Transverse colon (tissue), 4 donors: ENCODE measurements at regions not wholly inside any gene's neighbourhood (a gene's known extent, or its start where the extent isn't known, plus 50 kb on each side); places are given as distances from the start of the nearest gene placed in this dataset.

ENCODE experiments used
- DNase-seq: peaks from one replicate; pipeline ENCODE4 v3.0.0-alpha.2; 2019
- H3K27ac ChIP-seq, 4 donors: fragments of 200-600 bp; sonication (generic); 2 replicates each; pipeline ENCODE4 v1.5.1; 2016 to 2018; ENCODE audit warnings: inconsistent platforms in 4 of 4
- H3K27me3 ChIP-seq: fragments of 200-600 bp; sonication (generic); 2 replicates; pipeline ENCODE4 v1.5.1; 2017; ENCODE audit warnings: inconsistent platforms
- H3K36me3 ChIP-seq, 4 donors: fragments of 200-600 bp; sonication (generic); 2 replicates each; pipeline ENCODE4 v1.5.1; 2017 to 2019; ENCODE audit warnings: inconsistent platforms in 4 of 4
- H3K4me1 ChIP-seq, 4 donors: fragments of 200-600 bp; sonication (generic); 2 replicates each; pipeline ENCODE4 v1.5.1; 2017 to 2020; ENCODE audit warnings: inconsistent platforms in 4 of 4
- H3K4me3 ChIP-seq, 4 donors: fragments of 200-600 bp; sonication (generic); 1 replicate in 1 of 4; 2 replicates in 3 of 4; pipeline versions ENCODE4 v1.5.1 to v1.6.1; 2017 to 2019; ENCODE audit warnings: inconsistent platforms in 4 of 4
- H3K9me3 ChIP-seq, 2 donors: fragments of 200-600 bp; sonication (generic); 2 replicates each; pipeline ENCODE4 v1.5.1; 2017 to 2019; ENCODE audit warnings: inconsistent platforms in 2 of 2
- CTCF ChIP-seq, 5 experiments: fragments of 200-600 bp in 3 of 5; fragments of 450-650 bp in 2 of 5; sonication (generic) in 3 of 5; IDR thresholded peaks; 1 replicate in 2 of 5; 2 replicates in 3 of 5; pipeline ENCODE4 v1.5.1; 2016 to 2017; ENCODE audit warnings: antibody characterized with exemption in 5 of 5, inconsistent platforms in 3 of 5, mild to moderate bottlenecking in 2 of 5, moderate library complexity in 1 of 5
- EP300 ChIP-seq: sonication (generic); formaldehyde crosslinking; IDR thresholded peaks from one replicate; pipeline ENCODE4 v1.6.1; 2017; ENCODE audit warnings: antibody characterized with exemption, low read depth
- POLR2A ChIP-seq: fragments of 450-650 bp; IDR thresholded peaks from one replicate; pipeline ENCODE4 v1.6.1; 2016; ENCODE audit warnings: antibody characterized with exemption, mild to moderate bottlenecking, moderate library complexity
- POLR2AphosphoS5 ChIP-seq, 3 donors: sonication (generic); formaldehyde crosslinking; IDR thresholded peaks; one replicate each; pipeline ENCODE4 v1.6.1; 2016; ENCODE audit warnings: antibody characterized with exemption in 3 of 3
- WGBS, 2 donors: methylation state at CpG; one replicate each; pipeline ENCODE4 v1.1.5; 2018; ENCODE audit warnings: low coverage in 1 of 2; 5-methylcytosine and 5-hydroxymethylcytosine counted together
- in situ Hi-C, 4 donors: fragments of 200-750 bp; cut with MboI; loops; one replicate each; pipeline versions ENCODE4 v1.15.0 to v1.15.1; 2017; ENCODE audit warnings: low sequenced_read_pairs in 3 of 4, low pct_ligation_motif_present in 1 of 4, low pct_unique_long_range_greater_than_20kb in 1 of 4
- intact Hi-C: fragments of 100-400 bp; cut with DNase I; formaldehyde crosslinking; loops from one replicate; pipeline ENCODE4 v1.15.1; 2023; ENCODE audit warnings: low total_unique reads

- DNase-seq, result peak; percentile 44
- Histone ChIP-seq H3K4me1 (no peaks in the 10 kb centered on the region), H3K27ac (no peak overlapping the region), H3K27me3 (no peaks in the 10 kb centered on the region), H3K4me3 (no peak overlapping the region), H3K36me3 (no peaks in the 10 kb centered on the region), H3K9me3 (no peaks in the 10 kb centered on the region)
- WGBS, 2 donors, result 23 to 33% methylated on average over 3 of the region's 3 CpGs
- intact Hi-C loops, result no loop called here
- in situ Hi-C loops, result no loop called here
- TF ChIP-seq POLR2AphosphoS5 (IDR thresholded peaks at IDR 0.05) (no peak), EP300 (no peak), CTCF (IDR thresholded peaks at IDR 0.05) (peak; percentile 26 to 55 (median 45))
These were observed 143.6 kb downstream of the SLIT2 start for GRCh38 chr4:20395160-20395773.

- no peaks in the 10 kb centered on the region for H3K36me3 ChIP-seq
- WGBS, 2 donors, result 58 to 59% methylated on average over 2 of the region's 2 CpGs
- H3K4me1 ChIP-seq, result peaks cover 0 to 3% (median 0%) of the 10 kb centered on the region in 4 donors
- no peak overlapping the region for H3K4me3 ChIP-seq
- no peaks in the 10 kb centered on the region for H3K9me3 ChIP-seq
- no peak overlapping the region for H3K27ac ChIP-seq
- no peak for DNase-seq
- in situ Hi-C loops, result no loop called here
- TF ChIP-seq EP300 (no peak), POLR2A (no peak)
- intact Hi-C loops, result no loop called here
- H3K27me3 ChIP-seq, result no peaks in the 10 kb centered on the region
These were observed 151.6 kb downstream of the SLIT2 start for GRCh38 chr4:20403290-20403689.

GRCh38 chr4:20403846-20404245, 152.1 kb downstream of the SLIT2 start:
- Histone ChIP-seq H3K36me3 (no peaks in the 10 kb centered on the region), H3K4me1 (peaks cover 0 to 3% (median 0%) of the 10 kb centered on the region in 4 donors), H3K27ac (no peak overlapping the region), H3K9me3 (no peaks in the 10 kb centered on the region), H3K4me3 (no peak overlapping the region), H3K27me3 (no peaks in the 10 kb centered on the region)
- TF ChIP-seq POLR2A (no peak), POLR2AphosphoS5 (IDR thresholded peaks at IDR 0.05) (no peak), CTCF (IDR thresholded peaks at IDR 0.05) (no peak), EP300 (no peak)
- no peak for DNase-seq
- intact Hi-C loops (no loop called here), in situ Hi-C loops (no loop called here)
- WGBS, 2 donors, result 95 to 100% methylated on average over 1 of the region's 1 CpG

GRCh38 chr4:20408611-20409010, 156.9 kb downstream of the SLIT2 start:
- H3K9me3 ChIP-seq, result no peaks in the 10 kb centered on the region
- H3K4me3 ChIP-seq, result no peak overlapping the region
- no peaks in the 10 kb centered on the region for H3K36me3 ChIP-seq
- in situ Hi-C loops (no loop called here), intact Hi-C loops (no loop called here)
- WGBS, 2 donors, result 70 to 73% methylated on average over 2 to 3 of the region's 3 CpGs
- no peaks in the 10 kb centered on the region for H3K27me3 ChIP-seq
- DNase-seq, result no peak
- TF ChIP-seq POLR2AphosphoS5 (IDR thresholded peaks at IDR 0.05) (no peak), POLR2A (no peak), EP300 (no peak), CTCF (IDR thresholded peaks at IDR 0.05) (no peak)
- H3K4me1 ChIP-seq, result peaks cover 0 to 3% (median 0%) of the 10 kb centered on the region in 4 donors
- H3K27ac ChIP-seq, result no peak overlapping the region

GRCh38 chr4:20412072-20412471, 160.4 kb downstream of the SLIT2 start:
- intact Hi-C loops (loop anchor here (10.0 kb wide), 1 partner anchor 283 kb away; no protein-coding TSS in a partner anchor), in situ Hi-C loops (no loop called here)
- Histone ChIP-seq H3K9me3 (no peaks in the 10 kb centered on the region), H3K27ac (no peak overlapping the region), H3K36me3 (no peaks in the 10 kb centered on the region), H3K4me1 (peaks cover 0 to 3% (median 0%) of the 10 kb centered on the region in 4 donors), H3K27me3 (no peaks in the 10 kb centered on the region), H3K4me3 (no peak overlapping the region)
- TF ChIP-seq CTCF (IDR thresholded peaks at IDR 0.05) (no peak), POLR2A (no peak), POLR2AphosphoS5 (IDR thresholded peaks at IDR 0.05) (no peak), EP300 (no peak)
- WGBS, 2 donors, result 80 to 81% methylated on average over 1 of the region's 1 CpG
- DNase-seq, result no peak
